ENCODE measurements at regions not wholly inside any gene's neighbourhood (a gene's known extent, or its start where the extent isn't known, plus 50 kb on each side); places are given as distances from the start of the nearest gene placed in this dataset.
"Not testable (repeated sequence)": the region's sequence is repeated elsewhere in the genome, so short reads cannot be mapped to it uniquely, and the experiment has no call there.

DNA sequence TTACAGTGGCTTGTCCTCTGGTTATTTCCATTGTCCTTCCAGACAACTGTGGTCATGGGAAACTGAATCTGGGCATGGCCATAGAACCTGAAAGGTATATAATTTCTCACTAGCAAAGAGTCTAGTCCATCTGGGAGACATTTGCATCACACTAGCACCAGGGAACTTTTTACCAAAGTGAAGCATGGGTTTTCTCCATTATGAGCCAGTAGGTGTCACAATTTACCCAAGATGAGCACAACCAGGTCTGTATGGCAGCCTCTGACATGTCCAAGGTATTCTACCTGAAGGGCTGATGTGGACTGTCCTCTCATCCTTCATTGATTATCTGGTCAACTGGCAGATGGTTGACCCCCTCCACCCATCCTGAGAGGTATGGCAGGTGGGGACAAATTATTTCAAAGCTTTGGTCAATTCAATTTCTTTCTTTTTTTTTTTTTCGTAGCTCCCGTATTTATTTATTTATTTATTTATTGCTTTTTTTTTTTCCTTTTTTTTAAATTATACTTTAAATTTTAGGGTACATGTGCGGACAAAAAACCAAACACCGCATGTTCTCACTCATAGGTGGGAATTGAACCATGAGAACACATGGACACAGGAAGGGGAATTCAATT, 425.9 kb downstream of the TMEM135 start:
- DNase-seq (ENCODE audit: low read depth in 2 of 2): no peak

DNA sequence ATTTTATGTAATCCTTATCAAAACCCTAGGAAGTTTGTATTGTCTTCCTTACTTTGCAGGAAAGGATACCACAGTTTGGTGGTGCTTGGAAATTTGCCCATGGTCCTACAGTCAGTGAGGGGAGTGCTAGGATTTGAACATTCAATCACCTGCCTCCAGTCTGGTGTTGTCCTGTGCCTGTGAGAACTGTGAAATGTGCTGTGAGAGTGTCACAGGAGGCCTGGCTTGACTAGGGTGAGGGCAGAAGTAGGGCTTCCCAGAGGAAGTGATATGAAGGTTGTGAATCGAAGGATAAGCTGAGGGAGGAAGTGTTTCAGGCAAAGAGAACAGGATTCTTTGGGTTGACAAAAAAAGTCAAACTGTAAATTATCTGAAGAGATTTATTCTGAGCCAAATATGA, 424.4 kb downstream of the TMEM135 start:
- DNase-seq (ENCODE audit: low read depth in 2 of 2): no peak

DNA sequence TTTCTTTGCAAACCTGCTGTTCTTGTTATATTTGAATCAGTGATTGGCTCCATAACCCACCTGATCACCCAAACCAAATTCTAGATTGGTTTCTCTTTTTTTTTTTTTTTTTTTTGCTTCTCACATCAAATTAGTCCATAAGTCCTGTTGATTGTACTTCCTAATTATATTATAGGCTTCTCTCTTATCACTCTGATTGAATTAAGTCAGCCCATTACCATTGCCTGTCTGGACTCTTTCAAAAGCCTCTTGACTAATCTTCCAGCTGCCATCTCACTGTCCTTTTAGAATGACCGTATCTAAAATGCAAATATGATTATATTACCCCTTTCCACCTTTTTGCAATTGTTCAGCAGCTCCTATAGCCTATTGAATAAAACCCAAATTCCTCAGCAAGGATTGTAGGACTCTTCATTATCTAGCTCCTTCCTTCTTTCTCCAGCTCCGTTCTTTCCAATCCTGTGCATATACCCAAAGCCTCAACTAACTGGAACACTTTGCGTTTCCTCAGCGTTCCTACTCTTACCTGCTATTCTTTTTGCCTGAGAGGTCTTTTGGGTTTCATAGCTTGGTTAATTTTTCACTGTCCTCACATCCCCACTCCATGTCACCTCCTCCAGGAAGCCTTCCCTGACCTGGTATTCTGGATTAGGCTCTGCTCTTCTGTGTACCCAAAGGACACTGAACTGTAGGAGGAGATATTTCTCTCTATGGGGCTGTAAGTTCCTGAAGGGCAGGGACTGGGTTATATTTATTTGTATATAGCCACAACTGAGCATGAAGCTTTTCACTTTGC, 423.3 kb downstream of the TMEM135 start:
- DNase-seq (ENCODE audit: low read depth in 2 of 2): no peak

DNA sequence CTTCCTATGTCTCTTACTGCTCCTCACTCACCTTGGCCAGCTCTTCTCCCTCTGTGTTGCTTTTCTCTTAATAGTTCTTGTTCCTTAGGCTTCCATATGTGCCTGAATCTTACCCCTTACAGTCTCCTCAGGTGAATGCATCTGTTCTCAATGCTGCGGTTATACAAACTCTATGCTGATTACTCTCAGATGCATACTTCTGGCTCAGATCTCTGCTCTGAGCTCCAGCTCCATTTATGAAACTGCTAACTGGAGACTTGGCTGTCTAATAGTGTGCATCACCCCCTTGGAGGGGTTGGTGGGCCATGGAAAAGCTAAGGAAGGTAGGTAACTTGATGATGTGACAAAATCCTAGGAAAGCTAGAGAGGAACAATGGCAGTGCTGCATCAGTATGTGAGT, 422.5 kb downstream of the TMEM135 start:
- no peak for DNase-seq (ENCODE audit: low read depth in 2 of 2)

DNA sequence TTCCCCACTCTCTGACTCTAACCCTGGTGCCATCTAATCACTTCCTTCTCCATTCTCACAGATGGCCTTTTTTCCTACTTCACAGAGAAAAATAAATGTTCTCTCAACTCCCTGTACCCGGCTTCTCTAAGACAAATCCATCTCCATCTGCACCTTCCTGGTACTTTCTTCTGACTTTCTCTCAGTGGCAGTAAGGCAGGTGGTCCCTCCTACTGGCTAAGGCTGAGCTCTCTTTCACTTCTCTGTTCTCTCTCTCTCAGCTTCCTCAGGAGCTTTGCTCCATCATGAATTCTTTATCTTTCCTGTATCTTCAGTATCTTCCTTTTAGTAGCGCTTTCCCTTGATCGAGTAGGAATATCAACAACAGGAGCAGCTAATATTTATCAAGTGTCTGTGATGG, 421.6 kb downstream of the TMEM135 start:
- no peak for DNase-seq (ENCODE audit: low read depth in 2 of 2)

DNA sequence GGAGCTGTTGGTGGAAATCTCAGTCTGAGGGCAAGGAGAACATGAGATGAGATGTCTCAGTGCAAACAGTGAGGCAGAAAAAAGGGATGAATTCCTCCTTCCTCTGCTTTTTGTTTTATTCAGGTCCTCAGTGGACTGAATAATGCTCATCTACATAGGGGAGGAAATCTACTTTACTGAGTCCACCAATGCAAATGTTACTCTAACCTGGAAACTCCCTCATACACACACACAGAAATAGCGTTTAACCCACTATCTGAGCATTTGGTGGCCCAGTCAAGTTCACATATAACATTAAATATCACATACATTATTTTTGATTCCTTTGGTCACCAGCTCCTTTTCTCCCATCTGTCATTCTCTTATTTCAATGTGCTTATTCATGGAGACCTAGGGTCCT, 418.8 kb downstream of the TMEM135 start:
- DNase-seq (ENCODE audit: low read depth in 2 of 2): no peak

DNA sequence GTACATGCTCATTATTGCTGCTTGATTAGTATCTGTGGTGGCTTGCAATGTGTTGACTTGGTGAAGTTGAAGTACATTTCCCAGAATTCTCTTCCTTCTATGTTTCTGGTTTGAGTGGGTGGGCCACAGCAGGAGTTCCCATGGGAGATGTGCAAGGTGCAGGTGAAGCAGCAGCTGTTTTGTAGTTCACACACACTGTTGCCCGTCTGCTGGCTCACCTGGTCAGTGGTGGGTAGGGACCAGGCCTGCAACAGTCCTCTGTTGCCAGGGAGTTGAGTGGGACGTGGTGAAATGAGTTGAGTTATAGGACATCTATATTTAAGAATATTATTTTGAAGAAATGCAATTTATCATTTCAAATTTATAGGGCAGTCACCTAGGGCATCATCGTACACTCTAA, 417.4 kb downstream of the TMEM135 start:
- no peak for DNase-seq (ENCODE audit: low read depth in 2 of 2)

DNA sequence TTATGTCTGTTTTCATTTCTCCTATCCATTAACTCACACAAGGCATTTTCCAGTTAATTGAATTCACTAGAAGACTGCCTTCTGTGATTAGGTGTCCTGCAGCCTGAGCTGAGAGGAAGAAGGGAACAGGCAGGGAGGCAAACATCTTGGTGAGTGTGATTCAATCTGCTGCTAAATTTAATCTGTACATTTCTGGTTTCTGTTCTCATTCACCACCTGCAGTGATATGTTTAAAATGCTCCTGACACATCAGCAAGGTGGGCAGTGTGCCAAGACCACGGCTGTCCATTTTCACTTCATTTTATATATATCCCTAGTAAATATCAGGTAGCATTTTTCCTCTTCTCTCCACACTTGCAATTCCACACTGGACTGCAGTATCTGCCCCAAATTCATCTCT, 416.5 kb downstream of the TMEM135 start:
- DNase-seq (ENCODE audit: low read depth in 2 of 2): no peak

DNA sequence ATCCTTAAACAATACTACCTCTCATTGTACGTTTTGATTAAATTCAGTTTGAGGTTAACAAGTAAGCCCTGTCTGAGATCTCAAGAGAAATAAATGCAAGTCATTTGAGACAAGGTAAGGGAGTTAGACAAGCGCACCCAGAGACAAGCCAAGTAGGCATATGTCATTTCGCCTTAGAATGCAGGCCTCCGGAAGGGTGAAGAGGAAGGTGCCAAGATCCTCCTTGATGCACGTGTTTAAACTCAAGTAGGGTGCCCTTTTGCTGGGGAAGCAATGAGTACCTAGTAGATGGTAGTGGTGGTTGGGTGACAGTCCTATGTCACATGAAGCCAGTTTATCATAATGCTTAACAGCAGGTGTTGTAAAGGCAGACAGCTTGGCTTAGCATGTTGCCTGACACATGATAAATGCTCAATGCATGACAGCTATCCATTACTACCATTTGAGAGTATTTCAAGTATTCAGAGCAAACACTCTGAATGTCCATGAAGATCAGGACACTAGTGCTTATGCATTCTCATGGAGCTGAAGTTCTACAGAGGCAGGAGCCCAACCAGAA, 415.9 kb downstream of the TMEM135 start:
- no peak for DNase-seq (ENCODE audit: low read depth in 2 of 2)

DNA sequence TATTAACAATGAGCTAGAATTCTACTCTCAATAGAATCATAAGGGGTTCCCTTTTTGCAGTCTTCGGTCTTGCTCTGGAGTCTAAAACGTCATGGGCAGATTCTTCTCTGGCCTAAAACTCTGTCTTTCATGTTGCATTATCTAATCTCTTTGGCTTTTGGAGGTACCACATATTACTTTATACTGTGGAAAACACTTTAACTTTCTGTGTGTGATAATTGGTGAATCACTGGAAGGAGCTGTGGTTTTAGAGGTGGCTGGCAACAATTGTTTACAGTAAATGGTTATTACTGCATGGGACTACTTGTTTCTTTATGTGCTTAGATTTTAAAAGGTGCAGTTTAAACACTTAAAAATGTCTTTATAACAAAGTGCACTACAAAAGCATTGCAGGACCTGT, 414.3 kb downstream of the TMEM135 start:
- DNase-seq (ENCODE audit: low read depth in 2 of 2): not testable (repeated sequence)

DNA sequence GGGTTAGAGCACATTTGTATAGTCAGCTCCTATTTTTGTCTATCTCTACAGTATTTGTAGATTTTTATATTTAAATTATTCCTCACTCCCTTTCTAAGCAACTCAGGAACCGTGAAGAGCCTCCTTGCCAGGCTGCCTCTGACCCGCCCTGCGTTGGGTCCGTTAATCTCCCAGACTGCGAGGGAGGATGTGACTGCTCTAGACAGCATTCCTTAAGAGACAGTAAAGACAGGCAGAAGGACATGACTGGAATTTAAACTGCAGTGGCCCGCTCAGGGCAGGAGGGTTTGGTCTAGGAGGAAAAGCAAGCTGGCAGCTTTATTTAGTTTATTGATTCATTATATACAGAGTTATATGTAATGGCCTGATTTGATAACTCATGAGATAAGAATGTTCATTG, 413.7 kb downstream of the TMEM135 start:
- DNase-seq (ENCODE audit: low read depth in 2 of 2): no peak

DNA sequence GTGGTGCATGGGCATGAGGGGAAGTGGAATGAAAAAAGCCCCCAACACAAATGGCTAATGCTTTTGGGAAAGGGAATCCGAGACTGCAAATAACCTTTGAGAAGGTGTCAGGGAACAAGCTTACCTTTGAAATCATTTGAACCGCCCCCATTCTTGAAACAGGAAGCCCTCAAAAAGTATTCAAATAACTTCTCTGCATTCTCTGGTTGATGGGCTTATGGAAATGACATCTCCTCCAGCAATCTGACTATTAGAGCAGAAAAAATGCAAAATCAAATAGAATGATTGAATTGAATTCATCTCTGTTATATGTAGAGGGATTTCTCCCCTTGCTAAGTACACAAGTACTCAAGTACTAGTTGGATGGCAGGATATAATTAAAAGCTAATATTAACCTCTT, 409.9 kb downstream of the TMEM135 start:
- DNase-seq (ENCODE audit: low read depth in 2 of 2): no peak

DNA sequence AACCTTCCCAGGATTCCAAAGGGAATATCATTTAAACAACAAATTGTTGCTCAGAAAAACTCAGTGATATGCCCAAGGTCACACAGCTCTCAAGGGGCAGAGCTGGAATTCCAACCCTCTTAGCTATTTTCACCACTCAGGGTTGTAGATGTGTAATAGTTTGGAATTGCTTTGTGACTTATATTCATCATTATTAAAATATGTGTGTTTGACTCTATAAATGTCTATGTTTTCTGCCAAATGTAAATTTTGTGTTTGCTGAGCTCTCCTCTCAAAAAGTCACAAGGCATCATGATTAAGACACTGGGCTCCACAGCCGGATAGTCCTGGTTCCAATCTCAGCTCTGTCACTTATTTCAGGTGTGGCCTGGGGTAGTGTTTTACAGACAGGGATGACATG, 407.3 kb downstream of the TMEM135 start:
- DNase-seq (ENCODE audit: low read depth in 2 of 2): no peak

DNA sequence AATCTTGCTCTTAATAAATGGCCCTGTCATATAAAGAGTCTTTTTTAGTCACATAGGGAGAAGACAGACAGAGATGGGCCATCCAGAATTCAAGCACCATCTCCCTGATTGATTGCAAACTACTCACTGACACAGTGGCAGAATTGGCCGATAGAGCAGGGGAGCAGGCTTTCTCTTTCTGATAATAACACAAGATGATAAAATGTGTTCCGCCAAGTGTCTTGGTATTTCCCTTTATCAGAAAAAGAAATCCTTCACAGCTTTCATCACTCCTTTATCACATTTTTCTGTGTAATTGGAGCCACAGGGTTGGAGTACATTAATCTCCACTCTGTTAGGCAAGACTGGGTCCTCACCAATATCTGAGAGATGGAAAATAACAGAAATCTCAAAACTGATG, 406.0 kb downstream of the TMEM135 start:
- no peak for DNase-seq (ENCODE audit: low read depth in 2 of 2)

DNA sequence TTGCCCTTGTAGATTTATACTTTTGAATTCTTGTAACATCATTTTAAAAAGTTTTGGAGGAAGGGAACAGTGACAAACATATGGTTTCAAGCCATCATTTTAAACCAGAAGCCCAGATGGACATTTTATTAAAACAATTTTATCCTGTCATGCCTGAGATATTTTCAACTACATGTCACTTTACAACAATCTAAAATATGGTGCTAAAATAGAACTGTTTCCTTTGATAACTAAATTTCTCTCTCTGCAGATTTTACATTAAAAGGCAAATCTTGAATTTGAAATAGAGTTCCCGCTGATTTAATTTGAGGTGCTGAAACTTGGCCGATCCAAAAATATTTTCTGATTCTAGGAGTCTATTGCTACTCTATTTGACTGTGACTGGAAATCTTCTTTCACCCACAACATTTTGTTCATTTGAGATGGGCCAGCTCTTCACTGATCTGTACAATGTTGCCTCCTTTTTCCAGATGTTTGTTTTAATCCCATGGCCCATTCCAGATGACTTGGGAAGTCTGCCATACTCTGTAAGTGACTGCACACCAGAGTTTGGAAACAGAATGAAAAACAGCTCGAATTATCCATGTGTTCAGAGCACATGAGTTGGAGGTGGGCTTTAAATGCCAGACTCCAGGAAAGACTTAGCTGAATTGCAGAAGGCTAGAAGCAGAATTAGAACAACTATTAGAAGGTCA, 402.5 kb downstream of the TMEM135 start:
- no peak for DNase-seq (ENCODE audit: low read depth in 2 of 2)

DNA sequence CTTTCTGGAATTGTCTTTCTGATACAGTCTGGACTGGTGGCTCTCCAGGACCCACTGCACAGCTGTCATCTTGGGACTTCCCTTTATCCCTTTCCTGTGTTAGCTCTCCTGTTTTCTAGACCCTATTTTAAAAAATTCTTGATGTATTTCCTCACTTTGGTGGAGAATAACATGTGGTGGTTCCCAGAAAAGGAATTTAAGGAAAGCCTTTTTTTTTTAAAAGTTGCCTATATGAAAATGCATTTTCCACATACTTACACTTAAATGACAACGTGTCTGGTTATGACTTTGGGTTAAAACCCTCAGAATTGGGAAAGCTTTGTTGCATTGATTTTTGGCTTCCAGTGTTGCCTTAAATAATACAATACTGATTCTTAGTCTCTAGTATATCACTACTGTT, 400.7 kb downstream of the TMEM135 start:
- DNase-seq (ENCODE audit: low read depth in 2 of 2): no peak

DNA sequence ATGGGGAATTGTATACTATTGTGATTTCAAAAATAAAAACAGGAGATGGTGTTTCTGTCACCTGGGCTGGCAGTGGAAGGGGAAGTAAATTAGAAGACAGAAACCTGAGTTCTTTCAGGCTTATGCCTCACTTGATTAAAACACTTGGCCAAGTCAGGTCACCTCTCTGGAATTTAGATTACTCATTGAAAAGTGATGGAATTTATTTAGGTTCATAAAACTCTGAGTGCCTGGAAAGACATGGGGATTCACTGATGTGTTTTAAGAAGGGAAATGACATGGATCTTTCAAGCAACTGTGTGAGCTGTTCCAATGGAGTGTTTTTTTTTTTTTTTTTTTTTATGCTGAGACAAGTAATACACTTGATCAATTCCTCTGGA, 400.1 kb downstream of the TMEM135 start:
- DNase-seq (ENCODE audit: low read depth in 2 of 2): no peak

DNA sequence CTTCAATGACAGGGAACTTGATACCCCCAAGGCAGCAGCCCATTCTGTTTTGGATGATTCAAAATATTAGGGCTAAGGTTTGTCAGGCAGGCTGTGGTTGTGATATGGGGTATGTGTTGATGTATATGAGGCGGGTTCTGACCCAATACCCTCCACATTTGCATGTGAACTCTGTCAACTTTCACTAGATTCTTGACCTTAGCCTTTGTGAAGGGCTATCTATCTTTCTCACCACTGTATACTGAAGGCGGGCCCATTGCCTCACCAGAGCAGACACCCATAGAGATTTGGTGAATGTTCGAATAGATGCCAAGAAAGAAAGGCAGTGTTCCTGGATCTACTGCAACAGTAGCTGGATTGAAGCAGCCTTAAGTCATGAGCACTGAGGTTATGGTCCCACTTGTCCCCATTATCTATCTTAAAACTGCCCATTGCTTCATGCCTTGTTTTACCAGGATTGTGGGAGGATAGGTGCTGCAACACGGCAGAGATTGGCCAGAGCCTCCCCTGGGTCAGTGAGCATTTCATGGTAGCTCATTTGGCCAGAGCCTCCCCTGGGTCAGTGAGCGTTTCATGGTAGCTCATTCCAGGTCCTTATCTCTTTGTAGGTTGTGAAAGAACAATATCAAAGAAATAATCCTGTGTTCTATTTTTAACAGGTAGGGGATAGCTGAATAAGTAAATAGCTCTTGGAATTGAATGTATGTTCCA, 399.6 kb downstream of the TMEM135 start:
- DNase-seq (ENCODE audit: low read depth in 2 of 2): no peak

DNA sequence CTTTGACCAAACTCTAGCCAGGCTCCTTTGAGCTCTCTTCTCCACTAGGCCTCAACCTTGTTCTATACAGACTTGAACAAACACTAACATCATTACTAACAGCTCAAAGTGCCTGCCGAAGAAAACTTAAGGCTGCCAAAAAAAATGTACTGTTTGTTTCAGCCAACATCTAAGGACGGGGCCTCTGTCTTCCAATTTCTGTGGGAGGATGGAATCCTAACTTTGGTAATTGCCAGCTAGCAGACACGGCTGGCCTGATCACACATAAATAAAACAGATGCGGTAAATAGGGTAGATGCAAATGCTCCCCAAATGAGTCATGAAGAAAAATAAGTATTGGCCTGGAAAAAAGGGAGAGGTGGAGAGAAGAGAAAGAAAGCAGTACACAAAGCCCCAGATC, 394.3 kb downstream of the TMEM135 start:
- DNase-seq (ENCODE audit: low read depth in 2 of 2): no peak

DNA sequence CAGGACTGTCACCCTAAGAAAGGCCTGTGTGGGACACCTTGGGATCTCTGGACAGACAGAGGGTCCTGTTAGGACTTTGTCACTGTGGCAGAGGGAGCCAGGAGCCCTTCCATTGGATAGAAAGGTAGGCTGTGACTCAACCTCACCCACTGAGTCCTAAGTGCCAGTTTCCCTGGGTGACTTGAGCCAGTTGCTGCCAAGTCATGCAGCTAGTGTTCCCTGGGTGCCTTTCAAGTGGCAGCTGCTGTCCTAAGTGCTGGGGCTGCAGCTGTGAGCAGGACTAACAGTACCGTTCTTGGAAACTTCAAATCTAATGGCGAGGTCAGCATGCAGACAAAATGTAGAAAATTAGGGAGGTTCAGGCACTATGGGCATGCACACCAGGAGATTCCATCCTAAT, 393.7 kb downstream of the TMEM135 start:
- no peak for DNase-seq (ENCODE audit: low read depth in 2 of 2)

DNA sequence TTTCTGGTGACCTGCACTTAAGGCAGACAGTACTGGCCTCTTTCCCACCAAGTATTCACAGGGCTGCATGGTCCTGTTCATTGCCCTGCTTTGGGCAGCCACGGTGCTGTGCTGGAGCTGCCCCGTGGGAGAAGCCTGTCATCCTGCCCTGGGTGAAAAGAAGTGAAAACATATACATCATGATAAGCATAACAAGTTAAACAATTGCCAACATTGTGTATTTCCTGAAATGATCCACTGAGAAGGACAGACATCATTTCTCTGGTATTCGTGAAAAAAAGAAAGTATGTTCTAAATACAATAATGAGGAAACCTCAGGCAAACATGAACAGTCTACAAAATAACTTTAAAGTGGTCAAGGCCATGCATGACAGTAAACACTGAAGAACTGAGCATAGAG, 393.1 kb downstream of the TMEM135 start:
- DNase-seq (ENCODE audit: low read depth in 2 of 2): no peak

DNA sequence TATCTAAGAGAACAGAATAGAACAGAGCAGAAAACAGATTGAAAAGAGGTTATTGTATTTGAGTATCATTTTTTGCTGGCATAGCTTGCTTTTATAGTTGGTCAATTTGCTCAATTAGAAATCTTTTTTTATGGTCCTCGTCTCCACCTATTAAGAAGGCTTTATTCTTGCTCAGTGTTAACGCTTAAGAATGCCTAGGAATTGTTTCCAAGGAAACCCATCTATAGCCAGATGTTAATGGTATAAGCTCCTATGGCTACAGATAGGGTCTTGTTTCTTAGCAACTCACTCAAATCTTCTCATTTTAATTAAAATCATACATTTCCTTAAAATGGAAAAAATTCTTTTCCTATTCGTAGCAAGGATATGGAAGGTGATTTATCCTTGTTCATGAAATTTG, 392.3 kb downstream of the TMEM135 start:
- no peak for DNase-seq (ENCODE audit: low read depth in 2 of 2)

All from activated CD8-positive, alpha-beta memory T cell treated with anti-CD3 and anti-CD28 coated beads for 4 hours (primary cell).